ENCODE measurements at regions not wholly inside any gene's neighbourhood (a gene's known extent, or its start where the extent isn't known, plus 50 kb on each side); places are given as distances from the start of the nearest gene placed in this dataset.

DNA sequence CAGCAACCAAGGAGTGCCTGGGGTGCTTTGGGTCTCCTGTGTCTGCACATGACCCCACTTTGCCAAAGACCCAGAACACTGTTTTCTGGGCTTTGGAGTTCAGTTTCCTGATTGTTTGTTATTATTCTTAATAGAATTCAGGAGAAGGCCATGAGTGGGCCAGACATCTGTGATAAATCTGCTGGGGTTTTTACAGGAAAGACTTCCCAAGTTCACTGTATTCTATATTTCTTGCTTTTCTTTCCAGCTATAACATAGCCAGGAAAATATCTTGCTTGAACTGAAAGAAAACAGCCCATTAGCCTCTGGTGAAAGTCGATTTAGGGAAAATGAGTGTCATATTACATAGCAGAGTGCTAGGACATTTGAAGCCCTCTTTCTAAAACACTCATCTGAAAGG, 345.1 kb upstream of the USP24 start:
- H3K9ac ChIP-seq (ENCODE audit: insufficient read depth, low read length) = no peak overlapping the region
- H3K79me2 ChIP-seq (ENCODE audit: control insufficient read depth, insufficient read depth, low read length) = no peaks in the 10 kb centered on the region
- no peaks in the 10 kb centered on the region for H3K9me3 ChIP-seq (ENCODE audit: control insufficient read depth, insufficient read depth, low read depth, low read length)
- no peaks in the 10 kb centered on the region for H3K36me3 ChIP-seq (ENCODE audit: control insufficient read depth, insufficient read depth, low read length)
- H4K20me1 ChIP-seq (ENCODE audit: control insufficient read depth, extremely low read depth, insufficient read depth, low read length) = no peaks in the 10 kb centered on the region
- no peak overlapping the region for H3K4me3 ChIP-seq (replicated peaks in 1 of 4; ENCODE audit: control extremely low read depth in 1 of 4, insufficient read depth in 1 of 4, low read depth in 3 of 4, low read length in 4 of 4)
- H3K4me2 ChIP-seq (ENCODE audit: extremely low read depth, insufficient read depth, low read length) = no peak overlapping the region
- no peaks in the 10 kb centered on the region for H3K4me1 ChIP-seq (ENCODE audit: control insufficient read depth, extremely low read depth, insufficient read depth, low read length)
- no peaks in the 10 kb centered on the region for H3K27me3 ChIP-seq (ENCODE audit: control insufficient read depth, insufficient read depth, low read length)
- H3K27ac ChIP-seq (ENCODE audit: insufficient read depth, low read length) = no peak overlapping the region
- H2AFZ ChIP-seq (ENCODE audit: low read length) = no peak overlapping the region
- DNase-seq (ENCODE audit: low read depth in 2 of 2) = peak in 1 of 2 donors; percentile 39
- TF ChIP-seq, protein P1, sequence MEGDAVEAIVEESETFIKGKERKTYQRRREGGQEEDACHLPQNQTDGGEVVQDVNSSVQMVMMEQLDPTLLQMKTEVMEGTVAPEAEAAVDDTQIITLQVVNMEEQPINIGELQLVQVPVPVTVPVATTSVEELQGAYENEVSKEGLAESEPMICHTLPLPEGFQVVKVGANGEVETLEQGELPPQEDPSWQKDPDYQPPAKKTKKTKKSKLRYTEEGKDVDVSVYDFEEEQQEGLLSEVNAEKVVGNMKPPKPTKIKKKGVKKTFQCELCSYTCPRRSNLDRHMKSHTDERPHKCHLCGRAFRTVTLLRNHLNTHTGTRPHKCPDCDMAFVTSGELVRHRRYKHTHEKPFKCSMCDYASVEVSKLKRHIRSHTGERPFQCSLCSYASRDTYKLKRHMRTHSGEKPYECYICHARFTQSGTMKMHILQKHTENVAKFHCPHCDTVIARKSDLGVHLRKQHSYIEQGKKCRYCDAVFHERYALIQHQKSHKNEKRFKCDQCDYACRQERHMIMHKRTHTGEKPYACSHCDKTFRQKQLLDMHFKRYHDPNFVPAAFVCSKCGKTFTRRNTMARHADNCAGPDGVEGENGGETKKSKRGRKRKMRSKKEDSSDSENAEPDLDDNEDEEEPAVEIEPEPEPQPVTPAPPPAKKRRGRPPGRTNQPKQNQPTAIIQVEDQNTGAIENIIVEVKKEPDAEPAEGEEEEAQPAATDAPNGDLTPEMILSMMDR (conservative IDR thresholded peaks at IDR 0.05 in 1 of 2, IDR thresholded peaks at IDR 0.05 in 1 of 2; ENCODE audit: low read depth in 1 of 2, low read length in 2 of 2) = no peak
- TF ChIP-seq EZH2 (IDR thresholded peaks at IDR 0.05; ENCODE audit: low read length, missing control alignments) = no peak

DNA sequence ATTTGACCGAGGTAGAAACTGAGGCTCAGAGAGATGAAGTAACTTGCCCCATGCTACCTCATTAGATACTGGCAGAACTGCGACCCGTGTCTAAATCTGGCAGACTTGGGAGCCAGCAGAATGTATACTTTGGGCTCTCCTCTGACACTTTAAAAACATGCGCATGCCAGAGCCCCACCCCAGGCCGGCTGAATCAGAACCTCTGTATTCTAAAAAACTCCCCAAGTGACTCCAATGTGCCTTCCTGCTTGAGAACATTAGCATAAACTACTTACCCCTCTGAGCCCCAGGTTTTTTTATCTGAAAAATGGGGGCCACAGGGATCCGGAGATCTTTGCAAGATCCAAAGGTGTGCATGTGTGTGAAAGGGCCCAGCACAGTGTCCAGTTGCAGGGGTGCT, 344.7 kb upstream of the USP24 start:
- Histone ChIP-seq H3K27me3 (ENCODE audit: control insufficient read depth, insufficient read depth, low read length) (no peaks in the 10 kb centered on the region), H3K4me1 (ENCODE audit: control insufficient read depth, extremely low read depth, insufficient read depth, low read length) (no peaks in the 10 kb centered on the region), H4K20me1 (ENCODE audit: control insufficient read depth, extremely low read depth, insufficient read depth, low read length) (no peaks in the 10 kb centered on the region), H3K27ac (ENCODE audit: insufficient read depth, low read length) (no peak overlapping the region), H3K36me3 (ENCODE audit: control insufficient read depth, insufficient read depth, low read length) (no peaks in the 10 kb centered on the region), H3K4me3 (replicated peaks in 1 of 4; ENCODE audit: control extremely low read depth in 1 of 4, insufficient read depth in 1 of 4, low read depth in 3 of 4, low read length in 4 of 4) (no peak overlapping the region), H2AFZ (ENCODE audit: low read length) (no peak overlapping the region), H3K79me2 (ENCODE audit: control insufficient read depth, insufficient read depth, low read length) (no peaks in the 10 kb centered on the region), H3K4me2 (ENCODE audit: extremely low read depth, insufficient read depth, low read length) (no peak overlapping the region), H3K9me3 (ENCODE audit: control insufficient read depth, insufficient read depth, low read depth, low read length) (no peaks in the 10 kb centered on the region), H3K9ac (ENCODE audit: insufficient read depth, low read length) (no peak overlapping the region)
- DNase-seq (ENCODE audit: low read depth in 2 of 2) = no peak
- TF ChIP-seq, protein P1 (conservative IDR thresholded peaks at IDR 0.05 in 1 of 2, IDR thresholded peaks at IDR 0.05 in 1 of 2; ENCODE audit: low read depth in 1 of 2, low read length in 2 of 2) = no peak
- TF ChIP-seq EZH2 (IDR thresholded peaks at IDR 0.05; ENCODE audit: low read length, missing control alignments) = no peak

DNA sequence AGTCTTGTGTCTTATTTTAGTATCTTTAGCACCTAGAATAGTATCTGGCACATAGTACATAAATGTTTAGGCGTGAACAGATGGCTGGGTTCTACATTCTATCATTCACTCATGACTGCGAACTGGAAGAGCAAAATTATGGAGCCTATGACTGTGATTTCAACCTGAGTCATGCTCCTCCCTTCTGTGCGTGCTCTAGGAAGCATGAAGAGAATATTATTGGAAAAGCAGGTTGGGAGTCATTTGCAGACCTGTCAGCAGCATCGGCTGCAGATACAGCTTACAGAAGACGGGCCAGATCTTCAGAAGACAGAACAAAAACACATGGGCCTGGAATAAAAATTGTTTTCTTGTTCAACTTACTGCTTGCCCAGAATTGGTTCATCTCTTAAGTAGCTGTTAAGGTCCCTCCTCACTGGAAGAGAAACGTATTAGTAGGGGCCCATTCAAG, 344.0 kb upstream of the USP24 start:
- Histone ChIP-seq H3K9me3 (ENCODE audit: control insufficient read depth, insufficient read depth, low read depth, low read length) (no peaks in the 10 kb centered on the region), H2AFZ (ENCODE audit: low read length) (no peak overlapping the region), H3K36me3 (ENCODE audit: control insufficient read depth, insufficient read depth, low read length) (no peaks in the 10 kb centered on the region), H3K27ac (ENCODE audit: insufficient read depth, low read length) (no peak overlapping the region), H3K4me2 (ENCODE audit: extremely low read depth, insufficient read depth, low read length) (no peak overlapping the region), H3K27me3 (ENCODE audit: control insufficient read depth, insufficient read depth, low read length) (no peaks in the 10 kb centered on the region), H3K4me3 (replicated peaks in 1 of 4; ENCODE audit: control extremely low read depth in 1 of 4, insufficient read depth in 1 of 4, low read depth in 3 of 4, low read length in 4 of 4) (no peak overlapping the region), H3K9ac (ENCODE audit: insufficient read depth, low read length) (no peak overlapping the region), H3K79me2 (ENCODE audit: control insufficient read depth, insufficient read depth, low read length) (no peaks in the 10 kb centered on the region), H3K4me1 (ENCODE audit: control insufficient read depth, extremely low read depth, insufficient read depth, low read length) (no peaks in the 10 kb centered on the region), H4K20me1 (ENCODE audit: control insufficient read depth, extremely low read depth, insufficient read depth, low read length) (no peaks in the 10 kb centered on the region)
- TF ChIP-seq, protein P1 (conservative IDR thresholded peaks at IDR 0.05 in 1 of 2, IDR thresholded peaks at IDR 0.05 in 1 of 2; ENCODE audit: low read depth in 1 of 2, low read length in 2 of 2) = no peak
- DNase-seq (ENCODE audit: low read depth in 2 of 2) = no peak
